H9 (cell line): ENCODE measurements at regions not wholly inside any gene's neighbourhood (a gene's known extent, or its start where the extent isn't known, plus 50 kb on each side); places are given as distances from the start of the nearest gene placed in this dataset.

Experiments
- DNase-seq: peaks from one replicate; pipeline ENCODE4 v3.0.0-alpha.2; 2017
- H2AFZ ChIP-seq: one replicate; pipeline ENCODE4 v1.6.1; 2013; ENCODE audit warnings: mild to moderate bottlenecking, low read length, control low read depth, moderate library complexity
- H2AK5ac ChIP-seq: 2 replicates; pipeline ENCODE4 v1.6.1; 2013; ENCODE audit warnings: low read length, control low read depth, mixed read lengths; ENCODE audit not compliant: insufficient read length
- H2BK120ac ChIP-seq: one replicate; pipeline ENCODE4 v1.6.1; 2013; ENCODE audit warnings: low read depth, mild to moderate bottlenecking, low read length, control low read depth, inconsistent platforms; ENCODE audit not compliant: poor library complexity, severe bottlenecking
- H2BK12ac ChIP-seq: 2 replicates; pipeline ENCODE4 v1.6.1; 2013; ENCODE audit warnings: low read length, control low read depth, mixed read lengths, low read depth; ENCODE audit not compliant: insufficient read length
- H2BK15ac ChIP-seq: 2 replicates; pipeline ENCODE4 v1.6.1; 2013; ENCODE audit warnings: low read depth, low read length, control low read depth
- H2BK20ac ChIP-seq: one replicate; pipeline ENCODE4 v1.6.1; 2013; ENCODE audit warnings: low read depth, mild to moderate bottlenecking, low read length, control low read depth, inconsistent platforms; ENCODE audit not compliant: poor library complexity, severe bottlenecking
- H2BK5ac ChIP-seq: 2 replicates; pipeline ENCODE4 v1.6.1; 2013; ENCODE audit warnings: low read length, control low read depth, mixed read lengths; ENCODE audit not compliant: insufficient read length
- H3K14ac ChIP-seq: 2 replicates; pipeline ENCODE4 v1.6.1; 2013; ENCODE audit warnings: low read length, control low read depth; ENCODE audit not compliant: insufficient read depth
- H3K18ac ChIP-seq: 2 replicates; pipeline ENCODE4 v1.6.1; 2013; ENCODE audit warnings: low read depth, mild to moderate bottlenecking, mixed read lengths, low read length, control low read depth; ENCODE audit not compliant: insufficient read length
- H3K23ac ChIP-seq: 2 replicates; pipeline ENCODE4 v1.6.1; 2013; ENCODE audit warnings: low read length, control low read depth, mixed read lengths, low read depth; ENCODE audit not compliant: insufficient read length
- H3K23me2 ChIP-seq: 2 replicates; pipeline ENCODE4 v1.6.1; 2013; ENCODE audit warnings: low read depth, mild to moderate bottlenecking, mixed read lengths, low read length, control low read depth; ENCODE audit not compliant: insufficient read length, poor library complexity, severe bottlenecking
- H3K27ac ChIP-seq: 2 replicates; pipeline ENCODE4 v1.5.1; 2013; ENCODE audit warnings: low read length, control low read depth, mixed read lengths, low read depth; ENCODE audit not compliant: insufficient read length
- H3K27me3 ChIP-seq: 2 replicates; pipeline ENCODE4 v1.6.1; 2013; ENCODE audit warnings: low read length, control low read depth, inconsistent platforms; ENCODE audit not compliant: insufficient read depth
- H3K4ac ChIP-seq: 2 replicates; pipeline ENCODE4 v1.6.1; 2013; ENCODE audit warnings: low read depth, mild to moderate bottlenecking, control low read depth, inconsistent platforms, low read length, moderate library complexity
- H3K4me1 ChIP-seq: 2 replicates; pipeline ENCODE4 v1.6.1; 2013; ENCODE audit warnings: low read length, control low read depth, inconsistent platforms; ENCODE audit not compliant: insufficient read depth
- H3K4me2 ChIP-seq: 2 replicates; pipeline ENCODE4 v1.6.1; 2013; ENCODE audit warnings: low read length, control low read depth, mixed read lengths; ENCODE audit not compliant: insufficient read length, insufficient read depth
- H3K56ac ChIP-seq: 2 replicates; pipeline ENCODE4 v1.6.1; 2013; ENCODE audit warnings: low read depth, mild to moderate bottlenecking, mixed read lengths, low read length, control low read depth; ENCODE audit not compliant: insufficient read length
- H3K79me1 ChIP-seq: 2 replicates; pipeline ENCODE4 v1.6.1; 2013; ENCODE audit warnings: low read depth, mild to moderate bottlenecking, moderate library complexity, low read length, control low read depth, inconsistent platforms; ENCODE audit not compliant: insufficient read depth, poor library complexity, severe bottlenecking
- H3K79me2 ChIP-seq: 2 replicates; pipeline ENCODE4 v1.6.1; 2013; ENCODE audit warnings: low read length, control low read depth, inconsistent platforms; ENCODE audit not compliant: insufficient read depth
- H3K9ac ChIP-seq: 2 replicates; pipeline ENCODE4 v1.6.1; 2013; ENCODE audit warnings: low read length, control low read depth, mixed read lengths; ENCODE audit not compliant: insufficient read length; ENCODE audit errors: extremely low read depth
- H3K9me3 ChIP-seq: one replicate; pipeline ENCODE4 v1.6.1; 2013; ENCODE audit warnings: low read depth, low read length, inconsistent platforms; ENCODE audit not compliant: control insufficient read depth
- H3T11ph ChIP-seq: one replicate; pipeline ENCODE4 v1.6.1; 2013; ENCODE audit warnings: mild to moderate bottlenecking, low read length, control low read depth, inconsistent platforms
- H4K20me1 ChIP-seq: one replicate; pipeline ENCODE4 v1.6.1; 2013; ENCODE audit not compliant: control insufficient read depth, insufficient read length, insufficient read depth
- H4K5ac ChIP-seq: 2 replicates; pipeline ENCODE4 v1.6.1; 2013; ENCODE audit warnings: low read depth, mild to moderate bottlenecking, mixed read lengths, low read length, control low read depth; ENCODE audit not compliant: insufficient read length
- H4K8ac ChIP-seq: replicated peaks from 2 replicates; pipeline ENCODE4 v1.6.1; 2013; ENCODE audit warnings: low read length, control low read depth, mixed read lengths, low read depth; ENCODE audit not compliant: insufficient read length
- H4K91ac ChIP-seq: 2 replicates; pipeline ENCODE4 v1.6.1; 2013; ENCODE audit warnings: low read depth, mild to moderate bottlenecking, moderate library complexity, mixed read lengths, low read length, control low read depth; ENCODE audit not compliant: insufficient read length
- H3K27ac Mint-ChIP-seq, 3 experiments: 2 replicates in 2 of 3; 3 replicates in 1 of 3; pipeline ENCODE4 v1.8.0; 2020 to 2021; ENCODE audit warnings: mixed read lengths in 3 of 3, mild to moderate bottlenecking in 1 of 3, moderate library complexity in 1 of 3
- H3K27me3 Mint-ChIP-seq: 2 replicates; pipeline ENCODE4 v1.8.0; 2021; ENCODE audit warnings: low read depth, mild to moderate bottlenecking, moderate library complexity, mixed read lengths
- H3K36me3 Mint-ChIP-seq, 3 experiments: 2 replicates in 2 of 3; 3 replicates in 1 of 3; pipeline ENCODE4 v1.8.0; 2020 to 2021; ENCODE audit warnings: low read depth in 3 of 3, mixed read lengths in 3 of 3; ENCODE audit not compliant: insufficient read depth in 1 of 3
- H3K4me1 Mint-ChIP-seq, 2 experiments: 2 replicates each; pipeline ENCODE4 v1.8.0; 2020; ENCODE audit warnings: mixed read lengths in 2 of 2
- H3K4me3 Mint-ChIP-seq, 2 experiments: 2 replicates in 1 of 2; 3 replicates in 1 of 2; pipeline ENCODE4 v1.8.0; 2020 to 2021; ENCODE audit warnings: mild to moderate bottlenecking in 2 of 2, mixed read lengths in 2 of 2, moderate library complexity in 1 of 2
- H3K9me3 Mint-ChIP-seq, 2 experiments: 2 replicates in 1 of 2; 3 replicates in 1 of 2; pipeline ENCODE4 v1.8.0; 2020; ENCODE audit warnings: mild to moderate bottlenecking in 2 of 2, mixed read lengths in 2 of 2, moderate library complexity in 1 of 2
- CTCF ChIP-seq: fragments of 200-600 bp; sonication (generic); conservative IDR thresholded peaks from 3 replicates; pipeline ENCODE4 v1.8.0; 2021; ENCODE audit warnings: antibody characterized with exemption, mild to moderate bottlenecking
- WGBS: extraction: QIAGEN DNeasy Blood & Tissue Kit; methylation state at CpG from one replicate; pipeline ENCODE4 v1.1.7; 2013; ENCODE audit warnings: missing lambda C conversion rate, low lambda C conversion rate, mixed read lengths; ENCODE audit not compliant: insufficient read length; ENCODE audit errors: extremely low coverage; 5-methylcytosine and 5-hydroxymethylcytosine counted together

GRCh38 chr5:166992874-166993722 is 1298.3 kb upstream of the WWC1 start:
- peaks cover 6% of the 10 kb centered on the region; the same call in 1 of the 2 replicates for H3K4me1 ChIP-seq
- no peaks in the 10 kb centered on the region for H4K20me1 ChIP-seq
- no peak overlapping the region for H2BK5ac ChIP-seq
- Mint-ChIP-seq H3K27ac (peak overlapping the region in 1 of 3 experiments; percentile 41; a peak in 3 of 7 replicates), H3K36me3 (no peaks in the 10 kb centered on the region), H3K4me3 (no peak overlapping the region; a peak in 1 of 5 replicates), H3K4me1 (peaks cover 21 to 24% of the 10 kb centered on the region in 2 experiments), H3K9me3 (no peaks in the 10 kb centered on the region), H3K27me3 (no peaks in the 10 kb centered on the region)
- no peaks in the 10 kb centered on the region for H3K27me3 ChIP-seq
- no peaks in the 10 kb centered on the region for H3K23me2 ChIP-seq
- H4K91ac ChIP-seq, result no peak overlapping the region
- H3K79me2 ChIP-seq, result no peaks in the 10 kb centered on the region
- DNase-seq, result no peak
- no peaks in the 10 kb centered on the region for H3K79me1 ChIP-seq
- H3K14ac ChIP-seq, result no peak overlapping the region
- no peak overlapping the region for H3K4me2 ChIP-seq
- no peak overlapping the region for H3T11ph ChIP-seq
- no peak overlapping the region for H2BK120ac ChIP-seq
- H3K23ac ChIP-seq, result no peak overlapping the region
- no peak overlapping the region for H3K56ac ChIP-seq
- H2AFZ ChIP-seq, result no peak overlapping the region
- no peak overlapping the region for H3K18ac ChIP-seq
- H2BK20ac ChIP-seq, result peak overlapping the region; percentile 65
- no peak overlapping the region for H4K8ac ChIP-seq
- no peak overlapping the region for H2BK15ac ChIP-seq
- H2BK12ac ChIP-seq, result no peak overlapping the region
- no CpG with 5 or more reads among the region's 11 CpGs for WGBS
- no peak overlapping the region for H3K27ac ChIP-seq
- no peak overlapping the region for H4K5ac ChIP-seq
- H3K9ac ChIP-seq, result no peak overlapping the region
- no peak overlapping the region for H3K4ac ChIP-seq
- TF ChIP-seq CTCF, result no peak
- H2AK5ac ChIP-seq, result no peak overlapping the region
- H3K9me3 ChIP-seq, result no peaks in the 10 kb centered on the region
